GM19467 (cell line): ENCODE measurements at regions not wholly inside any gene's neighbourhood (a gene's known extent, or its start where the extent isn't known, plus 50 kb on each side); places are given as distances from the start of the nearest gene placed in this dataset.
"Not testable (repeated sequence)": the region's sequence is repeated elsewhere in the genome, so short reads cannot be mapped to it uniquely, and the experiment has no call there.

ENCODE experiments used
- ATAC-seq: cut with Tn5 transposase; IDR thresholded peaks from one replicate; pipeline ENCODE4 v1.9.1; 2021; ENCODE audit warnings: mild to moderate bottlenecking, moderate library complexity; ENCODE audit not compliant: unreplicated experiment

- no peak for ATAC-seq
Observed at GRCh38 chr4:163077680-163078079, 89.0 kb downstream of the NAF1 start.

GRCh38 chr4:163072222-163072621, 94.5 kb downstream of the NAF1 start:
- no peak for ATAC-seq

GRCh38 chr4:163071308-163071707, 95.4 kb downstream of the NAF1 start:
- ATAC-seq, result no peak

- no peak for ATAC-seq
Observed at GRCh38 chr4:163070023-163070422, 96.7 kb downstream of the NAF1 start.

GRCh38 chr4:163063891-163064290, 102.8 kb downstream of the NAF1 start:
- ATAC-seq, result no peak

GRCh38 chr4:163048447-163048846, 118.2 kb downstream of the NAF1 start:
- peak; percentile 71 for ATAC-seq

- ATAC-seq, result peak; percentile 59
Observed at GRCh38 chr4:163042306-163042705, 124.4 kb downstream of the NAF1 start.

GRCh38 chr4:163017135-163017534, 149.6 kb downstream of the NAF1 start:
- ATAC-seq, result no peak

GRCh38 chr4:163012816-163013215, 153.9 kb downstream of the NAF1 start:
- ATAC-seq, result no peak

- ATAC-seq, result no peak
Observed at GRCh38 chr4:163003979-163004378, 162.7 kb downstream of the NAF1 start.

GRCh38 chr4:162988530-162988929, 178.2 kb downstream of the NAF1 start:
- no peak for ATAC-seq

- no peak for ATAC-seq
Observed at GRCh38 chr4:162985131-162985530, 181.6 kb downstream of the NAF1 start.

GRCh38 chr4:162984621-162985020, 182.1 kb downstream of the NAF1 start:
- ATAC-seq, result no peak

- ATAC-seq, result no peak
Observed at GRCh38 chr4:162981823-162982222, 184.9 kb downstream of the NAF1 start.

GRCh38 chr4:162978398-162978797, 188.3 kb downstream of the NAF1 start:
- ATAC-seq, result no peak

GRCh38 chr4:162977788-162978187, 188.9 kb downstream of the NAF1 start:
- no peak for ATAC-seq

- no peak for ATAC-seq
Observed at GRCh38 chr4:162972661-162973330, 193.9 kb downstream of the NAF1 start.

- no peak for ATAC-seq
Observed at GRCh38 chr4:162969194-162969593, 197.5 kb downstream of the NAF1 start.

GRCh38 chr4:162965978-162966377, 200.7 kb downstream of the NAF1 start:
- not testable (repeated sequence) for ATAC-seq

- no peak for ATAC-seq
Observed at GRCh38 chr4:162959046-162959445, 207.6 kb downstream of the NAF1 start.

GRCh38 chr4:162957521-162958143, 209.1 kb downstream of the NAF1 start:
- ATAC-seq, result no peak

GRCh38 chr4:162954976-162955375, 211.7 kb downstream of the NAF1 start:
- no peak for ATAC-seq

GRCh38 chr4:162952232-162952631, 214.5 kb downstream of the NAF1 start:
- no peak for ATAC-seq
